GM19395 (cell line): ENCODE measurements at regions not wholly inside any gene's neighbourhood (a gene's known extent, or its start where the extent isn't known, plus 50 kb on each side); places are given as distances from the start of the nearest gene placed in this dataset.

Source experiments
- ATAC-seq: cut with Tn5 transposase; IDR thresholded peaks from one replicate; pipeline ENCODE4 v1.9.1; 2021; ENCODE audit warnings: mild to moderate bottlenecking, moderate library complexity; ENCODE audit not compliant: unreplicated experiment

DNA sequence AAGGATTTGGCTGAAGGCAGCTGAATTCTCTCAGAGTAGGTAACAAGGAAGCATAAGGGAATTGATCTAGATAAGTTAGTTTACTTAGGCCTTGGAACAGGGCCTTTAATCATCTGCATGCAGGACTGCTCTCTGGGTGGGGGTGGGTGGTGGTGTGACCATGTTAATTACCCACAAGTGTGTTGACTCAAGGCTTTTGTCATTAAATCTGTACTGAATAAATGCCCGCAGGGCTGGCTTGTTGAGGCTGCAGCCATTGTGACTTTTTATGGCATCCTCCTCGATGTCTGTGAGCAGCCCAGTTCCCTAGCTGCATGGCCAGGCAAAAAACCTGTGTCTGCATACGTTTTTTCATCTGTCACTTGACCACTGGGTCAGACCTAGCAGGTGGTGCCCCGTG is 63.5 kb upstream of the ASCC3 start:
- ATAC-seq: no peak

DNA sequence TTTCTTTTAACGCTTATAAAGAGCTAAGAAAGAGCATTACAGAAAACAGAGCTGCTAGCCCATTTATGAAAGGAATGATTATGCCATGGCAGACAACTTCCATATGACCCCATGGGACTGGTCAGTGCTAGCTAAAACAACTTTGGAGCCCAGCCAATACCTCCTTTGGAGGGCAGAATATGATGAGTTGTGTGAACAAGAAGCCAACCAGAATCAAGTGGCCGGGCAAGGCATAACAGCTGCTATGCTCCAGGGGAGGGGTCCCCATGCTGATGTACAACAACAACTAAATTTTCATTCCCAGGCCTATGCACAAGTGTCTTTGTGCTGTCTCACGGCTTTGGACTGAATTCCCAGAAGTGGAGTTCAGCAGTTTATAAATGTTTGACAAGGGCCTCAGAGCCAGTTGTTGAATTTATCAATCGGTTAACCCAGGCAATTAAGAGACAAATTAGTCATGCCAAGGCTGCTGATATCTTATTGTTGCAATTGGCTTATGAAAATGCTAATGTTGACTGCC is 65.0 kb upstream of the ASCC3 start:
- no peak for ATAC-seq

DNA sequence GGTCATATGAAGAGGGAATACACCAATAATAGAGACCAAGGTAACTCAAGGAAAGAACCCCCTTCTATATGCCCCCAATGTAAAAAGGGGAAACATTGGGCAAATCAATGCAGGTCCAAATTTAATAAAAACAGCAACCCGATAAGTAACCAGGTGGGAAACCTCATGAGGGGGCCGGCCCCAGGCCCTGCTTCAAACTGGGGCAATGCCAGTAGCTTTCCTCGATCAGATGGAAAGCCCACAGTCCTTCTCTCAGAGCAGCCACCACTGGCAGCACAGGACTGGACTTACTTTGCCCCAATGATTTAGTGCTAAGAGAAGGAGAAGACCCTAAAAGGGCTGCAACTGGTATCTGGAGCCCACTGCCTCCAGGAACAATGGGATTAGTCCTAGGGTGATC is 65.6 kb upstream of the ASCC3 start:
- no peak for ATAC-seq

DNA sequence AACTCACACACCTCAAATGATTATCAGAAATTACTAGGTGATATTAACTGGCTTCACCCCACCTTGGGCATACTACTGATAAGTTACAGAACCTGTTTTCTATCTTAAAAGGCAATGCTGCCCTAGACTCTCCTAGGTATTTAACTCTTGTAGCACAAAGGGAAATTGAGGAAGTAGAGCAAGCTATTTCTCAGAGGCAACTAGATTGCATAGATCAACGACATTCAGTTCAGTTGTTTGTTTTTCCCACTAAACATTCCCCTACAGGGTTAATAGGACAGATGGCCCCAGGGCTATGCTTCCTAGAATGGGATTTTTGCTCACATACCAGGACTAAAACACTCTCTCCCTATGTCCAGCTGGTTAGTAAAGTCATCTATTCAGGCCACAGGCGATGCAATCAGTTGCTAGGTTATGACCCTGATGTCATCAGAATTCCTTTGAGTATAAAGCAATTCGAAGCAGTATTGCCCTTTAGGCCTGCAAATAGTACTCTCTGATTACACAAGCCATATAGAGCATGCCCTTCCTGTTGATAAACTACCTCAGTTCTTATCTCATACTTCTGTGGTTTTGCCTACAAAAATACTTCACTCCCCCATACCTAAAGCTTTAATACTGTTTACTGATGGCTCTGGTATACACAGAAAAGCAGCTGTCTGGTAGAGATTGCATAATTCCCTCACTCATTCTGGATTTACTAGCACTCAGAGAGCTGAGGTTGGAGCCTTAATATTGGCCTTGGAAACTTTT is 67.4 kb upstream of the ASCC3 start:
- no peak for ATAC-seq

DNA sequence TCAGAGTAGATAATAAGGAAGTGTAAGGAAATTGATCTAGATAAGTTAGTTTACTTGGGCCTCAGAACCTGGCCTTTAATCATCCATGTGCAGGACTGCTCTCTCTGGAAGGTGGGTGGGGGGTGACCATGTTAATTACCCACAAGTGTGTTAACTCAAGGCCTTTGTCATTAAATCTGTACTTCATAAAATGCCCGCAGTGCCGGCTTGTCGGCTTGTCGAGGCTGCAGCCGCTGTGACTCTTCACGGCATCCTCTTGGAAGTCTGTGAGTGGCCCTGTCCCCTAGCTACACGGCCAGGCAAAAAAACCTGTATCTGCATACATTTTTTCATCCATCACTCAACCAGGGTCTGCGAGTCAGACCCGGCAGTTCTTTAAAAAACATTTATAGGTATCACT is 70.9 kb upstream of the ASCC3 start:
- ATAC-seq: no peak

DNA sequence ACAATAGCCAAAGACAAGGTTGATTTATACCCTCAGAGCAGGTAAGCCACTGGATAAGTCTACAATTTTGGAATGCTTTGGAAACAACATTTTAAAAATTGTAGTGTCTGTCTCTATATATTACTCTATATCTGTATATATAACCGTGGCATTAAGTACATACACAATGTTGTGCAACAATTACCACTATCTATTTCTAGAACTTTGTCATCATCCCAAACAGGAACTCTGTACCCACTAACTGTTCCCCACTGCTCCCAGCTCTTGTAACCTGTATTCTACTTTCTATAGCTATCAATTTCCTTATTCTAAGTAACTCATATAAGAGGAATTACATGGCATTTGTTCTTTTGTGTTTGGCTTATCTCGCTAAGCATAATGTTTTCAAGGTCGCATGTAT is 78.2 kb upstream of the ASCC3 start:
- no peak for ATAC-seq

DNA sequence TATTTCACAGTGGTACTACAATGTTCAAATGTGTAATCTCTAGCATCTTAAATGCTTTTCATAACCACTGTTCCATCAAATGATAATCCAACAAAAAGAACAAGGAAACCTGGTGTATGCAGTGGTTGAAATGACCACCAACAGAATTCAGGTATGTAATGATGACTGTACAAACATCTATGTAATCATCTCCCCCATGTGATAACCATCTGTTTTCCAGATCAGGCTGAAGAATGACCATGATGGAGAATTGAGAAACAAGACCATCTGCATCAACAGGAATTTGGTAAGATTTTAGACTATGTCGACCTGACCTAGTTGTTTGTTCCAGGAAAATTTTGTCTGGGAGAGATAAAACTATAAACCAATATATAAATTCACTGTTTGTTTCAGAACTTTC is 81.3 kb upstream of the ASCC3 start:
- ATAC-seq: no peak

DNA sequence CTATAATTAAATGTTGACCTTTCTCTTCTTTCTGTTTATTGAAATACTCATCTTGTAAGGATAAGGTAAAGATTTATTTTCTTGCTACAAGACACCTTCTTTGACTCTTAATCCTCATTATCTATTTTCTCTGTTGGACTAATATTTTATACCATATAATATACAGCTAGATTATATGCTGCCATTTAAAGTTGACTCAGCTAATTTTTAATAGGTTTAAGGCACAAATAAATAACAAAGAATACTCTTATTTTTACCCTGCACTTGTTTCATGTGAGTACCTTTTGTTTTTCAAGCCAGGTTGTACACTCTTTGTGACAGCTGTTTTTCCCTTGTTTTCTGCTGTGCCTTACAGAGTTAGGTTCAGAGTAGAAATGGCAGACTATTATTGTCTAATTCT is 83.9 kb upstream of the ASCC3 start:
- ATAC-seq: no peak

DNA sequence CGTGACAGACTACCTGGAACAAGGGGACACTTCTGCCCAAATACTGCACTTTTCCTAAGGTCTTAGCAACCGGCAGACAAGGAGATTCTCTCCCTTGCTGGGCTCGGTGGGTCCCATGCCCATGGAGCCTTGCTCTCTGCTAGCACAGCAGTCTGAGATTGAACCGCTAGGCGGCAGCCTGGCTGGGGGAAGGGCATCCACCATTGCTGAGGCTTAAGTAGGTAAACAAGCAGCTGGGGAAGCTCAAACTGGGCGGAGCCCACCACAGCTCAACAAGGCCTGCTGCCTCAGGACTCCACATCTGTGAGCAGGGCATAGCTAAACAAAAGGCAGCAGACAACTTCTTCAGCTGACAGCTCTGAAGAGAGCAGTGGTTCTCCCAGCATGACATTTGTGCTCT is 87.8 kb upstream of the ASCC3 start:
- ATAC-seq: no peak

DNA sequence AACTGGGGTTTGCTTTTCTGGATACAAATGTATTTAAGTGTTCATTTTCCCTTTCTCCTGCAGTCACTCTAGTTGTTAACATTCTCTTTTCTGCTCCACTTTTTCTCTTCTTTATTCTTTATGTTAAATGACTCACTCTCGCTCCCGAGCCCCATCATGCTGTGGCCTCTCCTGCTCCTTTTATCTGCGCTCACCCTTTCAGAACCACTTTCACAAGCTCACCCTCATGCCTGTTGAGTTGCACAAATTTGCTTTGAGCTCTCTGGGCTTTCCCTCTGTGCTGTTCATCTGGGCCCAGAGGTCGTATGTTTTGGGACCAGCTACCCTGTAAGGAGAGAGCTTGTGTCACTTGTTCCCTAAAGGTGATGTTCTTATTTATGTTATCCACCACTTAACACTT is 98.1 kb upstream of the ASCC3 start:
- ATAC-seq: no peak

DNA sequence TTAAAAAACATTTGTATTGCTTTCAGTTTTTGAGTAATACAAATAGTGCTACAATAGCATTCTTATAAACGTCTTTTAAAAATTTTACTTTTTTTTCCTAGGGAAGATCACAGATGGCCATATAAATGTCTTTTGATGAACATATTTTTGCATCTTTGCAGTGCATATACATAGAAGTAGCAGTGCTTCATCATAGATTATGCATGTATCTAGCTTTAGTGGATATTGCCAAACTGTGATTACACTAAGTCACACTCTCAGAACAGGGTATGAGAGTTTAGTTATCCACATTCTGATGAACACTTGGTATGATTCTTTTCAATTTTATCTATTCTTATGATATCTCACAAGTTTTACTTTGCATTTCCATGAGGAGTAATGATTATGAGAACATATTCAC is 99.8 kb upstream of the ASCC3 start:
- ATAC-seq: no peak

DNA sequence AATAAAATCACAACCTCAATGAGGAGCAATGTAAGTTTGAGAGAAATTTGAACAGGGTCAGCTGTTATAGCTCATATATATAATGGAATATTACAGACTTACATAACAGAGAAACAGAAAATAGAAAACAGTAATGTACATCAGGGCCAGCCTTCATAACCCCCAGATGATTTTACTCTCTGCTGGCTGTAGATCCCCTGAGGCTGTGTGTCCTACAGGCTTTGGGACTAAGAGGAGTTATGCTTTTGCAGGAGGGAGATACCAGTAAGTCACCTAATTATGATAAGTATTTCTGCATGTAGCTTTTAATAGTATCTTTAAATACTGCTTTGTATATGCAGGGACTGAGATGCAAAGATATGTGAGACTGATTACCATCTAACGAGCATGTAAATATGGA is 105.8 kb upstream of the ASCC3 start:
- no peak for ATAC-seq

DNA sequence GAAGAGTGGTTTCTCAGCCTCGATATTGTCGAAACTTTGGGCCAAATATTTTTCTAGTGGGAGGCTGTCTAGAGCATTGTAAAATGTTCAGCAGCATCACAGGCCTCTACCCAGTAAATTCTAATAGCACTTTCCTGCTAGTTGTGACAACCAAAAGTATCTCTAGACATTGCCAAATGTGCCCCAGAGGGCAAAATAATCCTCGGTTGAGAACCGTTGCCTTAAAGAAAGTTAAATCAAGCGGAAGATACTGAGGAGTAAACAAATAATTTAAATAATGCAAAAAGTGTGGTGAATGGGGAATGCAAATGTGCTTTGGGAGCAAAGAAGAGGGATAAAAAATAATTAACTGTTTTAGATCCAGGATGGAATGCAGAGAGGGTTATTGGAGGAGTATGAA is 106.4 kb upstream of the ASCC3 start:
- ATAC-seq: no peak

DNA sequence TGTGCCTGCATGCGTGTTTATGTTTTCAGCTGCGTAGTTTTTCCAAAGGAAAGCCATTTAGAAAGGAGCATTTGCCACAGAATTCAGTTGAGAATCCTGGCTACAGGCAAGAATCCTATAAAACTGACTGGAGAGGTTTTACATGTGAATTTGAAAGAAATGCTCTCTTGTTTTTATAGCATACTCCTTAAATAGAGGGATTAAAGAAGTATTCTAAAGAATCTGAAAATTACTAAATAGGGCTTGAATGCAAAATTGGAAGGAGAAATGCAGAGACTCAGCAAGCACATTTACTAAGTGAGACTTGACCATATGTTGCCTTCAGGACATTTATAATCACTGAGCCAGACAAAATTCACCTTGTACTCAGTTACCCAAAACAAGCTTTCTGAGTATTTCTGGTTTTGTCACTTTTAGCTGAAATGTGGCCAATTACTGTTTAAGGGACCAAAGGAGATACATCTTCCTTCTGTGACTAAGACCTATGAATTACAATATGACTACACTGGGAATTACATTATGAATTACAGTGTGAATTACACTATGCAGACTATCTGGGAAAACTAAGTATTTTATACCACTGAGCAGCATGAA is 107.4 kb upstream of the ASCC3 start:
- no peak for ATAC-seq

DNA sequence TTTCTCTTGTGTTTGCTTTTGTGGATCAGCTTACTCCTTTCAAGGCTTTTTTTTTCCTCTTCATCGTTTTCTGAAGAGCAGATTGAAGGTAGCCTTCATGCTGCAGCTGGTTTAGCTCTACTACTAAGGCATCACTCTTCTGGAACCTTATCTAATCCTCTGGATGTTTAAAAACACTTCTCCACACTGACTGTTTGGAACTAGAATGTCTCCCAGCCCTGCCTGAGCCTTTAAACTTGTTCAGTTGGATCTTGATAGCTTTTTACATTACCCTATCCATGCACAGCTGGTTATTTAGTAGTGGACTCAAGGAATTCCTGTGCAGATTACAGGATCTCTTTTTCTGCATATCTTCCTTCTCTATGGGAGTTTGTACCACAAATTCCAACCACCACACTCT is 108.9 kb upstream of the ASCC3 start:
- ATAC-seq: no peak

DNA sequence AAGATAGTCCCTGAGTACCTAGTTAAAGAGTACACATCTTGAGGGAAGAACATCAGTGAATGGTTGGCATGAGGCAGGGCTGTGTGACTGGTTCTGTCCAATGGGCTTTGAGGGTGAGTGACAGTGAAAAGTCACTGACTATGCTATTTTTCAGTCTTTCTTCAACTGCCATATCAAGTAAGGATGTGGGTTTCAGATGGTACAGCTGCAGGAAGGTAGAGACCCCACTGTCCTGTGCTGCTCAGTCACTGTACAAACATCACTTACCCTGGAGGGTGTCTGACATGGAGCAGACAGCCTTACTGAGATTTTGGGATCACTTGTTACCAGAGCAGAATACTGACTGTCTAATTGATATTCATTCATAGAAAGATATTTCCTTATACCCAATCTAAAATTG is 115.3 kb upstream of the ASCC3 start:
- no peak for ATAC-seq

DNA sequence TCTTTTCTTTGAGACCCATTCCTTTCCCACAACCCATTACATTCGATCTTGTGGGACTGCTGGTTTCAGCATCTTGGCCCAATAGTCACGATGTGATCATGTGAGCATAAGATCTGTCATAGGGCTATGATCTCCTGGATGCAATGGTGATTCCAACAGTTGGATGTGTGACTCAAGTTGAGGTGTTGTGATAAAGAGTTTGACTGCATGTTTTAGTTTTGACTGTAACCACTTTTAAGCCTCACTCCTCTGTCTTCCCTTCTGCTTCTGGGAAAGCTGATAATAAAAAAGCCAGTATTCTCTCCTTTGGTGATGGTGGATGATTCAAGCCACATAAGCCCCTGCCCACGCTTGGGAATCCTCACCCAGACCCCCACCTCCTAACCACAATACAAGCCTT is 117.0 kb upstream of the ASCC3 start:
- ATAC-seq: no peak

DNA sequence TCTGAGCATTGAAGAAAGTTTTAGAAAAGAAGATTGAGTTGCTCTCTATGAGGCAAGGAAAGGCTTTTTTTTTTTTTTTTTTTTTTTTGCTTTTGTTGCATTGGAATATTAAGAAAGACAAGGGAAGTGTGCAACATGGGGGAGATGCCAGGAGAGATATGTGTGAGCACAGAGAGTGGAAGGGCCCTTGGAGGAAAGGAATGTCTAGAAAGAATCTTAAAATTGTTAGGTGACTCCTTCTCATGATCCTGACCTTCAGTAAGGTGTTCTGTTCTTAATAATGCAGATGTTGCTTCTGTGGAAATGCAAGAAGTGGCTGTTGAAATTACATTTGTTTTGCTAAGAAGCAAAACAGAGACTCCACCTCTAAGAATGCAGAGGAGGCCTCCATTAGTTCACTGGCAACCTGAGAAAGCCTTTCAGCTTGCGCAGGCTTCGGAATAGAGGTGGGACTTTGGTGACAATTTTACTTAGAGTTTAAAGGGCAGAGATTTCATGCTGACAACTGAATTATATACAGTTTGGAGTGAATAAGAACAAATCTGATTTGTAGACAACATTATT is 118.0 kb upstream of the ASCC3 start:
- ATAC-seq: no peak

DNA sequence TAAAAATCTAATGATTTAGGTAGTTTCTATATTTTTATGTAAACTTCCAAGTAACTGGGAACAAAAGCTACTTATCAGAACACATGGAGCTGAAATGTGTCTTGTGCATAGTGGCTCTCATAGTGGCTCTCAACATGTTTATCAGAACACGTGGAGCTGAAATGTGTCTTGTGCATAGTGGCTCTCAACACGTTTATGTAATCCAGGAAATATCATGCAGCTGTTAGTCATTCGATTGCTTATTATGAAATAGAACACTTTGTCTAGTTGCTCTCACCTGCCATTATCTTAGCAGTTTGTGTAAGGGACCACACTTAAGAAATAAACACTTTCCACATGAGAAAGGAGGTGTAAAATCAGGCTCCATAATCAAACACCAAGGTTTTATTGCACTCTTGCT is 119.2 kb upstream of the ASCC3 start:
- ATAC-seq: no peak

DNA sequence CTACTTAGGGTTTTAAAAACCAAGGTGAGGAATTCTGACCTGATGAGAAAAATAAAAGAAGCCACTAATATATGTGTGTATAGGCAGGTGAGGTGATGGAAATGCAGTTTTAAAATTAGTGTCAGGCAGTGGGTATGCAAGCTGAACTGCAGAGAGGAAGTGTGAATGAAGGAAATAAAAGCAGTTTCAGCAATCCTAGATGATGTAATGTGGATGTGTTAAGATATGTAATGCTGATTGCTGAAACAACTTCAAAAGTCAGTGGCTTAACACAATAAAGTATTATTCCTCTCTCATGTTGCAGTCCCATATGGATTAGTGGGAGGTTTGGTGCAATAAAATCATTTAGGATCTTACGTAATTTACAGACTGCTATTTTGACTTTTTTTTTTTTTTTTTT is 119.9 kb upstream of the ASCC3 start:
- ATAC-seq: no peak

DNA sequence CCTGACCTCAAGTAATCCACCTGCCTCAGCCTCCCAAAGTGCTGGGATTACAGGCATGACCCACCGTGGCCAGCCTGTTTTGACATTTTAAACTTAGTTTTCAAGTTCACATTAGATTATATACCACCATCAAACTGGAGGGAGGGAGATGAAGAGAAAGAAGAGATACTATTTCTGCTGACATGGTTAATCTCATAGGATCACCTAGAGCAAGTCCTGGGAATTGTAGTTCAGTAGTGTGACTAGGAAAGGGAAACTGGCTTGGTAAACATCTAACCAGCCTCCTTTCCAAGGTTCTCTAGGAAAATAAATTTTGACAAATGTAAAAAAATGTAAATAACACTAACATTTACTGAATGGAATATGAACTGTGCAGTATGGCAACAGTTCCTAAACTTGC is 120.5 kb upstream of the ASCC3 start:
- no peak for ATAC-seq

DNA sequence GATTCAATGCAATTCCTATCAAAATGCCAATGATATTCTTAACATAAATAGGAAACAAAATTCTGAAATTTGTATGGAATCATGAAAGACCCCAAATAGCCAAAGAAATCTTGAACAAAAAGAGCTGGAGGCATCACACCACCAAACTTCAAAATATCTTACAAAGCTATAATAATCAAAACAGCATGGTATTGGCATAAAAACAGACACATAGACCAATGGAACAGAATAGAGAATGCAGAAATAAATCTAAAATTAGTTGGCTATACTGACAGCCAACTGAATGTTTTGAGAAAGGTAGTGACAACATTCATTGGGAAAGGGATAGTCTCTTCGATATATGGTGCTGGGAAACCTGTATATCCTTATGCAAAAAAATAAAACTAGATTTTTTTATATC is 121.9 kb upstream of the ASCC3 start:
- ATAC-seq: no peak

DNA sequence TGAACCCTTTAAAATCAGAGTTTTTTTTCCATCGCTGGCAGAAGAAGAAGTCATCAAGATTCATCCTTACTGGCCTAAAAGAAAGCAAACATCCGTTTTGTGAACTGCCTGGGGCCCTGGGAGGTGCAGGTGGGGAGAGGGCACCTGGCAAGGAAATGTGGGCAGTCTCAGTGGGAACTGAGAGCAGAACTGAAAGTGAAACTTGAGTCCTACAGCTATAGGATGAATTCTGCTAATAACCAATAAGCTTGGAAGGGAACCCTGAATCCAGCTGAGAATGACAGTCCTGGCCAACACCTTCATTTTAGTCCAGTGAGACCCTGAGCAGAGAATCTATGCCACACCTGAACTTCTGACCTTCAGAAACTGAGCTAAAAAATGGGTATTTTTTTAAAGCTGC is 130.1 kb upstream of the ASCC3 start:
- peak; percentile 98 for ATAC-seq
